SK-N-SH (cell line): ENCODE measurements at regions not wholly inside any gene's neighbourhood (a gene's known extent, or its start where the extent isn't known, plus 50 kb on each side); places are given as distances from the start of the nearest gene placed in this dataset.
A peak's percentile ranks its signal among the peaks of the same experiment; 100 is the strongest.
"Not testable (repeated sequence)": the region's sequence is repeated elsewhere in the genome, so short reads cannot be mapped to it uniquely, and the experiment has no call there.

Source experiments
- CTCF ChIA-PET: fragments of 300-600, 350-600 bp; formaldehyde crosslinking; extraction: SDS; loops from one replicate; lab custom pipeline; 2021; lab: Yijun Ruan, JAX
- POLR2A ChIA-PET: fragments of 350-600 bp; sonication (Branson Sonifier 250); formaldehyde crosslinking; extraction: SDS; loops from one replicate; lab custom pipeline; 2020; ENCODE audit warnings: antibody characterized with exemption, inconsistent platforms; lab: Yijun Ruan, JAX
- DNase-seq: peaks from one replicate; pipeline ENCODE4 v3.0.0; 2012
- H2AFZ ChIP-seq: fragments of 200-600 bp; sonication (generic); 2 replicates; pipeline ENCODE4 v1.8.1; 2016; ENCODE audit warnings: antibody characterized with exemption, mild to moderate bottlenecking, low read depth
- H3F3A ChIP-seq: fragments of 200-600 bp; sonication (generic); replicated peaks from 2 replicates; pipeline ENCODE3; 2016; ENCODE audit warnings: antibody characterized with exemption, mild to moderate bottlenecking; ENCODE audit not compliant: insufficient read depth
- H3K27ac ChIP-seq, 2 experiments: fragments of 200-500 bp in 1 of 2; fragments of 200-600 bp in 1 of 2; sonication (Bioruptor generic) in 1 of 2; sonication (generic), shearing (Covaris generic) in 1 of 2; 2 replicates each; pipeline versions ENCODE4 v1.5.1 to v1.6.1; 2014 to 2016; ENCODE audit warnings: low read depth in 2 of 2, inconsistent platforms in 1 of 2, low read length in 1 of 2, mild to moderate bottlenecking in 1 of 2, mixed read lengths in 1 of 2
- H3K27me3 ChIP-seq: fragments of 200-600 bp; sonication (generic), shearing (Covaris generic); 2 replicates; pipeline ENCODE4 v1.6.1; 2016; ENCODE audit warnings: mixed run types; ENCODE audit not compliant: insufficient read depth
- H3K36me3 ChIP-seq, 2 experiments: fragments of 200-500 bp in 1 of 2; fragments of 200-600 bp in 1 of 2; sonication (Bioruptor generic) in 1 of 2; sonication (generic) in 1 of 2; replicated peaks in 1 of 2; 2 replicates each; pipeline versions ENCODE3 to v1.5.1; 2014 to 2016; ENCODE audit warnings: low read length in 1 of 2, mild to moderate bottlenecking in 1 of 2; ENCODE audit not compliant: insufficient read depth in 2 of 2, control insufficient read depth in 1 of 2
- H3K4me1 ChIP-seq, 2 experiments: fragments of 200-500 bp in 1 of 2; fragments of 200-600 bp in 1 of 2; sonication (Bioruptor generic) in 1 of 2; sonication (generic), shearing (Covaris generic) in 1 of 2; 2 replicates each; pipeline versions ENCODE4 v1.5.1 to v1.6.1; 2014 to 2016; ENCODE audit warnings: low read depth in 1 of 2, low read length in 1 of 2, mixed run types in 1 of 2; ENCODE audit not compliant: insufficient read depth in 2 of 2, control insufficient read depth in 1 of 2
- H3K4me2 ChIP-seq: fragments of 200-600 bp; sonication (generic), shearing (Covaris generic); 2 replicates; pipeline ENCODE4 v1.6.1; 2017; ENCODE audit warnings: mixed run types
- H3K4me3 ChIP-seq, 2 experiments: fragments of 200-500 bp in 1 of 2; fragments of 200-600 bp in 1 of 2; sonication (Bioruptor generic) in 1 of 2; sonication (generic), shearing (Covaris generic) in 1 of 2; 2 replicates each; pipeline versions ENCODE4 v1.5.1 to v1.8.1; 2014 to 2016; ENCODE audit warnings: low read depth in 2 of 2, inconsistent platforms in 1 of 2, low read length in 1 of 2, mild to moderate bottlenecking in 1 of 2, mixed read lengths in 1 of 2, moderate library complexity in 1 of 2
- H3K79me2 ChIP-seq: fragments of 200-600 bp; sonication (generic); 2 replicates; pipeline ENCODE4 v1.8.1; 2017; ENCODE audit warnings: mild to moderate bottlenecking; ENCODE audit not compliant: insufficient read depth
- H3K9ac ChIP-seq: fragments of 200-600 bp; sonication (generic); 2 replicates; pipeline ENCODE4 v1.6.1; 2017; ENCODE audit warnings: mixed run types
- H3K9me2 ChIP-seq: fragments of 200-600 bp; sonication (generic); 2 replicates; pipeline ENCODE4 v1.6.1; 2017; ENCODE audit warnings: mixed run types
- H3K9me3 ChIP-seq: fragments of 200-600 bp; sonication (generic); 2 replicates; pipeline ENCODE4 v1.6.1; 2017; ENCODE audit warnings: mixed run types, mild to moderate bottlenecking, moderate library complexity
- H4K20me1 ChIP-seq: fragments of 200-600 bp; sonication (generic); 2 replicates; pipeline ENCODE4 v1.6.1; 2017; ENCODE audit warnings: mild to moderate bottlenecking, mixed run types; ENCODE audit not compliant: insufficient read depth
- FOXM1 ChIP-seq: IDR thresholded peaks from 2 replicates; pipeline ENCODE4 v1.4.0; 2012; ENCODE audit warnings: low read depth, mild to moderate bottlenecking
- GABPA ChIP-seq: IDR thresholded peaks from 2 replicates; pipeline ENCODE4 v1.4.0; 2012; ENCODE audit warnings: low read depth, mild to moderate bottlenecking
- MXI1 ChIP-seq: IDR thresholded peaks from 2 replicates; pipeline ENCODE4 v1.6.1; 2012; ENCODE audit warnings: mild to moderate bottlenecking, low read depth, low read length, improper control_type of control experiment
- NRF1 ChIP-seq: IDR thresholded peaks from 2 replicates; pipeline ENCODE4 v1.6.1; 2012; ENCODE audit warnings: low read depth, mild to moderate bottlenecking, low read length
- WGBS: methylation state at CpG from one replicate; pipeline ENCODE4 v1.1.6; 2017; ENCODE audit warnings: low lambda C conversion rate; 5-methylcytosine and 5-hydroxymethylcytosine counted together
- TF ChIP-seq, protein P1 (sequence below): fragments of 150-350 bp; IDR thresholded peaks from 2 replicates; pipeline ENCODE4 v1.6.1; 2016; ENCODE audit warnings: mild to moderate bottlenecking, low read depth, low read length
- TF ChIP-seq, protein P2 (sequence below): IDR thresholded peaks from 2 replicates; pipeline ENCODE4; 2012

DNA sequence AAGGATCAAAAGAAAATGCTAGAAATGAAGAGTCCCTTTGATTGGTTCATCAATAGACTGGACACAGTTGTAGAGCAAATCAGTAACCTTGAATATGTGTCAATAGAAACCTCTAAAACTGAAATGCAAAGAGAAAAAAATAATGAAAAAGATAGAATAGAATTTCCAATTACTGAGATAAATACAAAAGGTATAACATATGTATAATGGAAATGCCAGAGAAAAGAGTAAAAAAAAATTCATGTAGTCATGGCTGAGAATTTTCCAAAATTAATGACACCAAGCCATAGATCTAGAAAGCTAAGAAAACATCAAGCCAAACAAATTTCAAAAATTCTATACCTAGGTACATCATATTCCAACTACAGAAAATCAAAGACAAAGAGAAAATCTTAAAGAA is 62.0 kb upstream of the HGF start:
- Histone ChIP-seq H3K4me1 (no peaks in the 10 kb centered on the region), H3K36me3 (peaks cover 0 to 2% of the 10 kb centered on the region in 2 experiments), H3K79me2 (no peaks in the 10 kb centered on the region), H3K27me3 (no peaks in the 10 kb centered on the region), H3F3A (no peaks in the 10 kb centered on the region), H4K20me1 (no peaks in the 10 kb centered on the region), H3K27ac (no peak overlapping the region), H3K4me2 (no peak overlapping the region), H3K9me3 (peaks cover 8% of the 10 kb centered on the region; the same call in 1 of the 2 replicates), H3K9me2 (no peaks in the 10 kb centered on the region), H3K9ac (no peak overlapping the region), H3K4me3 (no peak overlapping the region), H2AFZ (no peak overlapping the region)
- ChIA-PET POLR2A (no interaction called here), CTCF (interaction anchor here (1.0 to 1.9 kb wide), 2 partner anchors 9 to 331 kb away, joined by 3 to 5 read pairs; no protein-coding TSS in a partner anchor)
- TF ChIP-seq, protein P1, sequence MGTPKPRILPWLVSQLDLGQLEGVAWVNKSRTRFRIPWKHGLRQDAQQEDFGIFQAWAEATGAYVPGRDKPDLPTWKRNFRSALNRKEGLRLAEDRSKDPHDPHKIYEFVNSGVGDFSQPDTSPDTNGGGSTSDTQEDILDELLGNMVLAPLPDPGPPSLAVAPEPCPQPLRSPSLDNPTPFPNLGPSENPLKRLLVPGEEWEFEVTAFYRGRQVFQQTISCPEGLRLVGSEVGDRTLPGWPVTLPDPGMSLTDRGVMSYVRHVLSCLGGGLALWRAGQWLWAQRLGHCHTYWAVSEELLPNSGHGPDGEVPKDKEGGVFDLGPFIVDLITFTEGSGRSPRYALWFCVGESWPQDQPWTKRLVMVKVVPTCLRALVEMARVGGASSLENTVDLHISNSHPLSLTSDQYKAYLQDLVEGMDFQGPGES: no peak
- DNase-seq: no peak

DNA sequence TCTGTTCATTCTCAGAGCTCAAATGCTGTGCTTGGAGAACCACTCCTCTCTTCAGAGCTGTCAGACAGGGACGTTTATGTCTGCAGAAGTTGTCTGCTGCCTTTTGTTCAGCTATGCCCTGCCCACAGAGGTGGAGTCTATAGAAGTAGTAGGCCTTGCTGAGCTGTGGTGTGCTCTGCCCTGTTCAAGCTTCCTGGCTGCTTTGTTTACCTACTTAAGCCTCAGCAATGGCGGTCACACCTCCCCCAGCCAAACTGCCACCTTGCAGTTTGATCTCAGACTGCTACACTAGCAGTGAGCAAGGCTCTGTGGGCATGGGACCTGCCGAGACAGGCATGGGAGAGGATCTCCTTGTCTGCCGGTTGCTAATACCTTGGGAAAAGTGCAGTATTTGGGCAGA is 59.7 kb upstream of the HGF start:
- H3K4me3 ChIP-seq, H3K4me2 ChIP-seq, H3K4me1 ChIP-seq, H3K79me2 ChIP-seq, H3K9me3 ChIP-seq, H3K9me2 ChIP-seq, H4K20me1 ChIP-seq, H3K9ac ChIP-seq, CTCF ChIA-PET, DNase-seq, H3K27ac ChIP-seq, H3K27me3 ChIP-seq, H3F3A ChIP-seq, H3K36me3 ChIP-seq, POLR2A ChIA-PET: not testable (repeated sequence)
- WGBS: 50% methylated on average over 4 of the region's 4 CpGs
- peak overlapping the region; percentile 11; the same call in 1 of the 2 replicates for H2AFZ ChIP-seq

DNA sequence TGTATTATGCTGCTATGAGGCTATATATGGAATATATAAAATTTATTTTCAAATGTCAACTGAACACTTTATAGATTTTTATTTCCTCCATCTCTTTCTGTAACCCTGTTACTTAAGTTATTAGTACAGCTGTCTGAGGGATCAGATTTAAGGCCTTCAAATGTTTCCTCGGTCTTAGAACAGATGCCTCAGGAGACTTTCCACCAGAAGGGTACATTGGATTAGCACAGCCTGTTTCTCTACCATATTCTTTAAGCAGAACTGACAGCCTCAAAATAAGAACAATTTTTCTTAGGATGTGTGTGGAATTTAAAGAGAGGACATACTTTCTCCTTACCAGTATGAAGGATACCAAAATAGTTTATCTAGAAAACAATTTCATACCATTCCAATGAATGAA is 53.0 kb upstream of the HGF start:
- Histone ChIP-seq H3K27ac (no peak overlapping the region), H3K9me3 (no peaks in the 10 kb centered on the region), H3K4me1 (no peaks in the 10 kb centered on the region; a peak in 1 of 4 replicates), H3K27me3 (no peaks in the 10 kb centered on the region), H3K9ac (no peak overlapping the region), H3F3A (no peaks in the 10 kb centered on the region), H3K36me3 (no peaks in the 10 kb centered on the region), H3K79me2 (no peaks in the 10 kb centered on the region), H2AFZ (no peak overlapping the region), H3K4me3 (no peak overlapping the region), H3K9me2 (no peaks in the 10 kb centered on the region; the same call in 1 of the 2 replicates), H3K4me2 (no peak overlapping the region), H4K20me1 (no peaks in the 10 kb centered on the region)
- ChIA-PET CTCF (interaction anchor here (1.2 kb wide), 1 partner anchor 9 kb away, joined by 3 read pairs; no protein-coding TSS in a partner anchor), POLR2A (no interaction called here)
- WGBS: 85% methylated on average over 1 of the region's 1 CpG
- no peak for DNase-seq
- TF ChIP-seq, protein P2, sequence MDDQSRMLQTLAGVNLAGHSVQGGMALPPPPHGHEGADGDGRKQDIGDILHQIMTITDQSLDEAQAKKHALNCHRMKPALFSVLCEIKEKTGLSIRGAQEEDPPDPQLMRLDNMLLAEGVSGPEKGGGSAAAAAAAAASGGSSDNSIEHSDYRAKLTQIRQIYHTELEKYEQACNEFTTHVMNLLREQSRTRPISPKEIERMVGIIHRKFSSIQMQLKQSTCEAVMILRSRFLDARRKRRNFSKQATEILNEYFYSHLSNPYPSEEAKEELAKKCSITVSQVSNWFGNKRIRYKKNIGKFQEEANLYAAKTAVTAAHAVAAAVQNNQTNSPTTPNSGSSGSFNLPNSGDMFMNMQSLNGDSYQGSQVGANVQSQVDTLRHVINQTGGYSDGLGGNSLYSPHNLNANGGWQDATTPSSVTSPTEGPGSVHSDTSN: no peak
- no peak for TF ChIP-seq FOXM1
- TF ChIP-seq GABPA: no peak
- TF ChIP-seq NRF1: no peak
- TF ChIP-seq MXI1: no peak
